Epidermal melanocyte (primary cell): ENCODE measurements at regions not wholly inside any gene's neighbourhood (a gene's known extent, or its start where the extent isn't known, plus 50 kb on each side); places are given as distances from the start of the nearest gene placed in this dataset.
"Not testable (repeated sequence)": the region's sequence is repeated elsewhere in the genome, so short reads cannot be mapped to it uniquely, and the experiment has no call there.

Experiments used
- DNase-seq: peaks from one replicate; pipeline ENCODE4 v3.0.0; 2011; ENCODE audit warnings: low spot score; ENCODE audit not compliant: insufficient read length

DNA sequence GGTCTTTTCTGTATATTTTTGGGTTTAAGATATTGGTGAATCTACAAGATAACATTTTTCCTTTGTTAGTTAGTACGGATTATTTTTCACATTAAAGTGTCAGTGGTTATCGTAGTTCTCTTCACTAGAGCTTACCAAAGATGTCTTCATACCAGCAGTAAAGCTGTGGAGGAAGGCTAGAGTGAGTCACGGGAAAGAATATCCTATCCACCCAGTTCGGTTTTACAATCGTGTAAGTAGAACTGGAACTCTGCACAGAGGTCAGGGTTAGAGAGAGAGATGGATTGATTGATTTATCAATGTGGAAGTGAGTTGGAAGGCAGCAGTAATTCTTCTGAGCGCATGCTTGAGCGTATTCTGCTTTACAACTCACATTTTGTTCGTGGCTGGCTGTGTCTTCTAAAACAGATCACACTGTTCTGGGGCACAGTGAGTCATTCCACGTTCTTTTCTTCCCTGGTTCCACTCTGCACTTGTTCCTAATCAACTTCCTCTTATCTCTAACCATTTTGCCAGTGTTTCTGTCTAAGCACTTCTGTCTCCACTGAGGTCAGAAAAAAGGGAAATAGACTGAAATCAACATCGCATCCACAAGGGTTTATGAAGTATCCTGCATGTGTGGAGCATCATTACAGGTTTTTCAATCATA, 86.5 kb upstream of the ARRDC3 start:
- no peak for DNase-seq

DNA sequence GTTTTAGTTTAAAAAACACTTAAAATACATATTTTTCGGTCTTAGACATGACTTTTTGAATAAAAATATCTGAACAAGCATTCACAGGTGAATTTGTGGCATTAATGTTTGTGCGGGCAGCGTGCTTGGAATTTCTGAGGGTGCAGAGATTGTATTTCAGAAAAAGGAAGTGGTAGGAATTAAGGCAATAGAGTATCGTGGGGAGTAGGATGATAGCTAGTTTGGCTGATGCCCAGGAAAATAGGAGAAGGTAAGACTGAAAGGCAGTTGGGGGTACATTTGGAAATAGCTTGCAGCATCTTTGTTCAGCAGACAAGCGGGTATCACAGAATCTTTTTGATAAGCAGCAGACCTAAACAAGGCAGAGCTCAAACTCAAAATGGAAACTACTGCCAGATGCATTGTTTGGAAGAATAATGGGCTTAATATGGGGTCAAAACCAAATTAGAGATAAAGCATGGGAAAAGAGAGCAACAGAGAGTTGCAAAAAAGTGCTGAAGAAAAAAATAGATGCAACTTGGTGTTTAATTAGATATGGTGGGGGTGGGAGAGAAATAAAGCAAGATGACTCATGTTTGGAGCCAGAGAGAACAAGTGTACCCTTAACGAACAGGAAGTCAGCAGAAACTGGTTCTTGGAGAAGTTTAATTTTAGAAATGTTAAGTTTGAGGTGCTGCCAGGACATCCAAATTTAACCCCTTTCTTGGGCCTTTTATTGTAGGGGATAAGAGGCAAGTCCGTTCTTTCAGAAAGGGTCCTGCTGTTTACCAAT, 85.7 kb upstream of the ARRDC3 start:
- no peak for DNase-seq

DNA sequence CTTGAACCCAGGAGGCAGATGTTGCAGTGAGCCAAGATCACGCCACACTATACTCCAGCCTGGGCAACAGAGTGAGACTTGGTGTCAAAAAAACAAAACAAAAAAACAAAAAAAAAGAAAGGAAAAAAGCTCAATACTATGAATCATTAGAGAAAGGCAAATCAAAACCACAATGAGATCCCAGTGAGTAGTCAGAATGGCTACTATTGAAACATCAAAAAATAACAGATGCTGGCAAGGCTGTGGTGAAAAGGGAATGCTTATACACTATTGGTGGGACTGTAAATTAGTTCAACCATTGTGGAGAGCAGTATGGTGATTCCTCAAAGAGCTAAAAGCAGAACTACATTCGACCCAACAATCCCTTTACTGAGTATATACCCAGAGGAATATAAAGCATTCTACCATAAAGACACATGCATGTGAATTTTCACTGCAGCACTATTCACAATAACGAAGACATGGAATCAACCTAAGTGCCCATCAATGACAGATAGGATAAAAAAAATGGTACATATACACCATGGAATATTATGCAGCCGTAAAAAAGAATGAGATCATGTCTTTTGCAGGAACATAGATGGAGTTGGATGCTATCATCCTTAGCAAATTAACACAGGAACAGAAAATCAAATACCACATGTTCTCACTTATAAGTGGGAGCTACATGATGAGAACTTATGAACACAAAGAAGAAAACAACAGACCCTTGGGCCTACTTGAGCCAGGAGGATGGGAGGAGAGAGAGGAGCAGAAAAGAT, 81.9 kb upstream of the ARRDC3 start:
- no peak for DNase-seq

DNA sequence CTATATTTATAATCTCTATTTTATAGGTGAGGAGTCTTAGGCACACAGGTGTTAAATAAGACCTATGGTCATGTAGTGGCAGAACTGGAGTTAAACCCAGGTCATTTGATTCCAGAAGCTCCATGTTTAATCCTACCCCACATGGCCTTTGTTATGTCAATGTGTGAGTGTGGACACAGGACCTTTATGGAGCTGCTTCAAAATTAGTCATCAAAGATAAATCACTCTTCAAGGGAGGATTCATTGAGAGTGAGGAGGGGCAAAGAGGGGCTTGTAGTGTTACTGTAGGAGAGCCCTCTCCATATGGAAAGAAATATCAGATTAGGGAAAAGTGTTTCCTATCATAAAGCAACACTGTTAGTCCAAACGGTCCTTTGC, 74.6 kb upstream of the ARRDC3 start:
- DNase-seq = no peak

DNA sequence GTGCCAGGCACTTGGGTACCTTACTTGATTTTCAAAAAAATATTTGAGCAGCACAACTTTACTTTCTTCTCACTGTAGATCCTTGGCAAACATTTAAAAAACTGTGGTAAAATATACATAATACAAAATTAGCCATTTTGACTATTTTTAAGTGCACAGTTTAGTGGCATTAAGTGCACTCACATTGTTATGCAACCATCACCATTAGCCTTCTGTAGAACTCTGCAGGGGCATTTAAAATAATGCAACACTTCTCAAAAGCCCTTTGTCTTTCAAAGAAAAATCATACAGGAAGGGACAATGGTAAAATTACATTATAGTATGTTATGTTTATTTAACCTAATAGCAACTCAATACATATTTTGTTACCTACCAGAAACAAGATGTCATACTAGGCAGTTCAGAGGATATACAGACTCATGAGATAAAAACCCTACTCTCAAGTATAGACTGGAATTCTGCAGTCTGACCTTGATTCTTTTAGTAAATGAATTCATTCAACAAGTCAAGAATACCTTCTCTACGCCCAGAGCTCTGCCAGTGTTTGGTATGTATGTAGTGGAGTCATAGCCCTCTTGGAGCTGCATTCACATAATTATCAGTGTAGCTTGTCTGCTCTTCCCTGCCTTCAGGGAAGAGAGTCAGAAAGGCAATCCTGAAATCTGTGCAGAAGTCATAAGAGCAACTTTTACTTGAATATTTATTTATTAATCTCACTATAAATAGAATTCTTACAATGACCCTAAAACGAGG, 74.0 kb upstream of the ARRDC3 start:
- no peak for DNase-seq

DNA sequence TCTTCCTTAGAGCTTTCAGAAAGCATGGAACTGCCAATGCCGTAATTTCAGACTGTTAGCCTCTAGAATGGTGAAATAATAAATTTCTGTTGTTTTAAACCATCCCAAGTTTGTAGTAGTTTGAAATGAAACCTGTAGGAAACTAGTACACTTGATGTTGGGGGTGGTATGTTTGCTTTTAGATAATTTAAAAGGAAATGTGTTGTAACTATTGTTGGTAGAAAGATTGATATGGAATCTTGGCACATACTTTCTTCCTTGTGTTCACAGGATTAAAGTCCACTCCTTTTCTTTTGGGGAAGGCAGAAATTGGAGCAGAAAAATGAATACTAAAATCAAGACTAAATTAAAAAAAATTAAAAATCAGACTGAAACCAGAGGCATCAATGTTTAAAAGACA, 66.0 kb upstream of the ARRDC3 start:
- DNase-seq = no peak

DNA sequence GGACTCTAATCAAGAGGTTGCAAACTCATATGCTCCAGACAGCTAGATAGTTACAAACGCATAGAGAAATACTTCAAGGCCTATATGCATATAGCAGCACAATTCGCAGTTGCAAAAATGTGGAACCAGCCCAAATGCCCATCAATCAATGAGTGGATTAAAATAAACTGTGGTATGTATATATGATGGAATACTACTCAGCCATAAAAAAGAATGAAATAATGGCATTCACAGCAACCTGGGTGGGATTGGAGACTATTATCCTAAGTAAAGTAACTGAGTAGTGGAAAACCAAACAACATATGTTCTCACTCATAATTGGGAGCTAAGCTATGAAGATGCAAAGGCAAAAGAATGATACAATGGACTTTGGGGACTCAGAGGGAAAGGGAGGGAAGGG, 65.0 kb upstream of the ARRDC3 start:
- DNase-seq = not testable (repeated sequence)

DNA sequence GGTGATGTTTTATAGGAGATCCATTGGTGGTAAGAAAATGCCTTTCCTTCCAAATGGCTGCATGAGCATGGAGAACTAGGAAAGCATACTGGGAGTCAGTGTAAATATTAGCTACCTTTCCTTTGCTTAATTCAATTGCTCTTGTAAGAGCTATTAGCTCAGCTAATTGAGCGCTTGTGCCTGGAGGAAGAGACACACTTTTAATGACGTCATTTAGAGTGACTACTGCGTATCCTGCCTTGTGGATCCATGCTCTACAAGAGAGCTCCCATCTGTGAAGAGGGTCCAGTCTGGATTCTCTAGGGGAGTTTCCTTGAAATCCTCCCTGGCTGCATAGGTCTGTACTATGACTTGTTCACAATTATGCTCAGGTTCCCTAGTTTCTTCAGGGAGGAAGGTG, 63.8 kb upstream of the ARRDC3 start:
- not testable (repeated sequence) for DNase-seq

DNA sequence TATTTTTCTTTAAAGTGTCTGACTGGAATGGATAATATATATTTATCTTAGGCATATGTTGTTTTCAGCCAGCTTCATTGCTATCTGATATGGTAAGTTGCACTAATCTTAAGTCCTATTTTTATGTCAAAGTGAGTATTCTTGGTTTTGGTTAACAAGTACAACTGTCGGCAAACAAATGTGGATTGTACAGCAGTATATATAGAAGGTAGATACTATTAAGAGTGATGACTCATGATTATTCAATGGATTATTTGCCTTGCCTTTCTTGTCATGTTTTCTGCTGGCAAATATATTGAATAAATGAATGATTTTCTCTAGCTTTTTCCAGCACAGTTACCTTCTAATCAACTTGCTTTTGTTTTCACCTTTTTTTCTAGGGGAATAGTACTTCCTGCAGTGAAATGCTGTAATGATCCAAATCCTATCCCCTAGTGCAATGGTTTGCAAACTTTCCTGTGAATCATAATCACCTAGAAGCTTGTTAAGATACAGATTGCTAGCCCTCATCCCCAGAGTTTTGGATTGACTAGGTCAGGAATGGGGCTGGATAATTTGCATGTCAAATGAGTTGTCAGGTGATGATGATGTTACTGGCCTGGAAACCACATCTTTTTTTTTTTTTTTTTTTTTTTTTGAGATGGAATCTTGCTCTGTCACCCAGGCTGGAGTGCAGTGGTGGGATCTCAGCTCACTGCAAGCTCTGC, 60.8 kb upstream of the ARRDC3 start:
- DNase-seq = no peak

DNA sequence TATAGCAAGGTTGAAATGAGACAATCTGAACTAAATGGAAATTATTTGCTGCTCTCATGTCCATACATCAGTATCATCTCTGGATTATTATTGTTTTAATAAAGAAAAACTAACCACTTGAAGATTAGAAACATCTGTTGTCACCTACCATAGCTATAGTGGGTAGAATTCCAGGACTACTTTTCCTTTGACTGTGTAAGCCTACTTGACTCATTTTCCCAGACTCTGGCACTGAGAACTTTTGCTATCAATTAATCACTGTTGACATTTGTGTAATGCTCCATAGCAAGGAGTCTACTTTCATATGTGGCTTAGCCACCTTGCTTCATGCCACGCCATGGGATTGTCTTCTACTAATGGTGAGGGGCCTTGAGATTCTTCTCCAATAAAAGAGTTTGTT, 59.9 kb upstream of the ARRDC3 start:
- no peak for DNase-seq

DNA sequence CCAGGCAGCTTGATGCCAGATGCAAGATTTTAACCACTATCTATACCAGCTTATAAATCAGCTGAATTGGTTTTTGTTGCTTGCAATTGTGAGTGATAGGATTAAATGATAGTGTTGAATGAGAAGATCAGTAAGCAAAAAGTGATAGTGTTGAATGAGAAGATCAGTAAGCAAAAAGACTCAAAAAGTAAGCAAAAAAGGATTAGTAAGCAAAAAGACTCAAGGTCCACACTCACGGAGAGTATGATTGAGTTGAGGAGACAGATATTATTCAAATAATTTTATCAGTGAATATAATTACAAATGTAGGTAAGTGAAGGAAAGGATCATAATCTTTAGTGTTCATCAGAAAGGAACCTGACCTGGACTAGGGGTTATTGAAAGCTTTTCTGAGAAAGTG, 58.0 kb upstream of the ARRDC3 start:
- no peak for DNase-seq

DNA sequence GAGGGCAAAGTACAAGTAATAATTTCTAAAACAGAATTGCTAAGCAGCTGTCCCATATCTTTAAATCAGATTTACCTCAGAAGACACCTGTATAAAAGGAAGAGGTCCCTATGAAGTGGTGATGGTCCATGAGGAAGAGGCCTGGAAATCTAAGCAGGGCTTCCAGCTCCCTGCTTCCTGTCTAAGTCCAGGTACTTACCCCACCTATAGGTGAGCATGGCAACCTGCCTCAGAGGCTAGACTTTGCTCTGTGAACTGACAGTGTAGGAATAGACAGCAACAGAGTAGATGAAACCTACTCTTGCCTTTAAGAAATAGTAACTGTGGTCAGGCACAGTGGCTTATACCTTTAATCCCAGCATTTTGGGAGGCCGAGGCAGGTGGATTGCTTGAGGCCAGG, 55.8 kb upstream of the ARRDC3 start:
- no peak for DNase-seq

DNA sequence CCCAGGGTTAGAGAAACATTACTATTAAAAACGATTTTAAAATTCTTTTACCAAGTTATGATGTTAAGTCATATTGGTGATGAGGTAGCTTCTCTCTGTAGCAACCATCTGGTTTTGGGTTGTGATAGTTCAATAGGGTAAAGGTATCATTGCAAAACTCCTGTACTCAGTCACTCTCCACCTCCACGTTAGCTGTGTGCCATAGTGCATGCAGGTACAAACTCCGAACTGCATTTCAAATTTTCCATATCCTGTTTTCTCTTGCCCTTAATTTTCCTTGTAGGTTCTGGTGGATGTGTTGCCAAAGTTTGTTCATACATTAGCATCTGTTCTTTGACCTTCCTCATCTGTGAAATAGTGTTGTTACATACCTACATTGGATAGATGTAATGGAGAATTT, 53.1 kb upstream of the ARRDC3 start:
- no peak for DNase-seq

DNA sequence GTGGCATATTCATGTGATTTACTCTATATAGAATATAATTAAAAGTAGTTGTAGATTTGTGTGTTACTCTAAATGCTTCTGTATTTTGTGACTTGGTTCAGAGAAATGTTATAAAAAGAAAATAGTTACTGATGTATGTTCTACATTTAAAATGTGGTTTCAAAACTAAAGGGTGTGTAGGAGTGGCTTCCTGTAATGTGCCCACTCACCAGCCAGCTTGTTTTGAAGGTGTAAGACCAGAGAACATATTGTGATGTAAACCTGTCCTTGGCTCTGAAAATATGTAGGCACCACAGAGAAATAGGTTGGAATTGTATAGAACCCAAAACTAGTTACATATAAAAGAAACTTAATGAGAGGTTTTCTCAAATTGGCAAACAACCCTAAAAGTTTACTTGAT, 51.2 kb upstream of the ARRDC3 start:
- no peak for DNase-seq

DNA sequence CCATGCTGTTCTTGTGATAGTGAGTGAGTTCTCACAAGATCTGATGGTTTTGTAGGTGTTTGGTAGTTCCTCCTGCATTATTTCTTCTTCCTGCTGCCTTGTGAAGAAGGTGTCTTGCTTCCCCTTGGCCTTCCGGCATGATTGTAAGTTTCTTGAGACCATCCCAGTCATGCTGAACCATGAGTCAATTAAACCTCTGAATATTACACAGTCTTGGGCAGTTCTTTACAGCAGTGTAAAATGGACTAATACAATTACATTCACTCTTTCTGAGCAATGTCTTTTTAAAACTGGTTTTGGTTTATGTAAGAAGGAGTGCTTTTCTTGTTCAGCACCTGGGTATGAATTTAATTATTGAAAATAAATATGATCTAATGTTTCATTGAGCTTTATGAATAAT, 50.7 kb upstream of the ARRDC3 start:
- no peak for DNase-seq
